ENCODE measurements at regions not wholly inside any gene's neighbourhood (a gene's known extent, or its start where the extent isn't known, plus 50 kb on each side); places are given as distances from the start of the nearest gene placed in this dataset.
A peak's percentile ranks its signal among the peaks of the same experiment; 100 is the strongest.

DNA sequence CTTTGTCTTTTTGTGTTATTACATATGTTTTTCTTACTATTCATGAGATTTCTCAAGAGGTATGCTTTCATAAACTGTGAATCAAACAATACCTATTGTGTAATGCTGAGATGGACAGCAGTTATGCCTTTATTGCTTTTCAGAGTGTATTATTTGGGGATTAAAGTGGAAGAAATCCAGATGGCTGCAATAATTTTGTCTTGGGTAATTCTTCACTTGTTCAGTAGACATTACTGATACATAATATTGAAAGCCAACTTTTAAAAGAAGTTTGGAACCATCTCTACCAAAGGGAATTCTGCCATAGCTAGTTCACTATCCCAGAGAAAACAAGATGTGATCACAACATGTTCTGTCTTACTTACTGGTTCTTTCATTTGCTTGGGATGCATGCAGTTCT is 253.4 kb upstream of the ZSWIM2 start:
- Histone ChIP-seq H3K4me1 (no peaks in the 10 kb centered on the region), H3K27ac (no peak overlapping the region), H3K27me3 (ENCODE audit: insufficient read depth in 3 of 3, low read length in 2 of 3) (no peaks in the 10 kb centered on the region), H3K9me3 (no peaks in the 10 kb centered on the region), H3K4me3 (no peak overlapping the region), H3K36me3 (ENCODE audit: insufficient read depth in 1 of 2, low read depth in 1 of 2) (no peaks in the 10 kb centered on the region)
- peak in 1 of 4 donors; percentile 40 for ATAC-seq
- DNase-seq: no peak
- intact Hi-C loops (cut with DNase I): no loop called here
- TF ChIP-seq, protein P1, sequence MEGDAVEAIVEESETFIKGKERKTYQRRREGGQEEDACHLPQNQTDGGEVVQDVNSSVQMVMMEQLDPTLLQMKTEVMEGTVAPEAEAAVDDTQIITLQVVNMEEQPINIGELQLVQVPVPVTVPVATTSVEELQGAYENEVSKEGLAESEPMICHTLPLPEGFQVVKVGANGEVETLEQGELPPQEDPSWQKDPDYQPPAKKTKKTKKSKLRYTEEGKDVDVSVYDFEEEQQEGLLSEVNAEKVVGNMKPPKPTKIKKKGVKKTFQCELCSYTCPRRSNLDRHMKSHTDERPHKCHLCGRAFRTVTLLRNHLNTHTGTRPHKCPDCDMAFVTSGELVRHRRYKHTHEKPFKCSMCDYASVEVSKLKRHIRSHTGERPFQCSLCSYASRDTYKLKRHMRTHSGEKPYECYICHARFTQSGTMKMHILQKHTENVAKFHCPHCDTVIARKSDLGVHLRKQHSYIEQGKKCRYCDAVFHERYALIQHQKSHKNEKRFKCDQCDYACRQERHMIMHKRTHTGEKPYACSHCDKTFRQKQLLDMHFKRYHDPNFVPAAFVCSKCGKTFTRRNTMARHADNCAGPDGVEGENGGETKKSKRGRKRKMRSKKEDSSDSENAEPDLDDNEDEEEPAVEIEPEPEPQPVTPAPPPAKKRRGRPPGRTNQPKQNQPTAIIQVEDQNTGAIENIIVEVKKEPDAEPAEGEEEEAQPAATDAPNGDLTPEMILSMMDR (IDR thresholded peaks at IDR 0.05): no peak

DNA sequence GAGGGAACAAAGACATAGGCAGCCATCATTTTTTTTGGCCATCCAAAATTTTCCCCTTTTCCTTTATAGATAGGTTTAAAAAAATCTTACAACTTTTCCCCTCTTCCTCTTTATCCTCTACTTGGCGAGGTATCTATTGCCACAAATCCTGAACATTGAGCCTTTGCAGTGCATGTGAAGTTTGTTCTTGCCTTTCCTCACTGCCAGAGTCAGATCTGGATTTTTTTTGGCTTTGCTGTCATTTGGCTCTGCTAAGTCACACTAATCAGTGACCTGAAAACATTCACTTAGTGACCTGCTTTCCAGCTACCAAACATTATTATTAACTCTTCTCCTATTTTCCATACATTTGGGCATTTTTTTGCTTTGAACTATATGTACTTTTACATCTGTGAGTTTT is 249.2 kb upstream of the ZSWIM2 start:
- Histone ChIP-seq H3K4me3 (no peak overlapping the region), H3K27me3 (ENCODE audit: insufficient read depth in 3 of 3, low read length in 2 of 3) (no peaks in the 10 kb centered on the region), H3K4me1 (no peaks in the 10 kb centered on the region), H3K36me3 (ENCODE audit: insufficient read depth in 1 of 2, low read depth in 1 of 2) (no peaks in the 10 kb centered on the region), H3K27ac (no peak overlapping the region), H3K9me3 (no peaks in the 10 kb centered on the region)
- TF ChIP-seq, protein P1 (IDR thresholded peaks at IDR 0.05): no peak
- 33 to 56% (median 44%) methylated on average over 1 of the region's 1 CpG for WGBS, 3 donors
- DNase-seq: no peak
- no peak for ATAC-seq
- intact Hi-C loops (cut with DNase I): no loop called here

DNA sequence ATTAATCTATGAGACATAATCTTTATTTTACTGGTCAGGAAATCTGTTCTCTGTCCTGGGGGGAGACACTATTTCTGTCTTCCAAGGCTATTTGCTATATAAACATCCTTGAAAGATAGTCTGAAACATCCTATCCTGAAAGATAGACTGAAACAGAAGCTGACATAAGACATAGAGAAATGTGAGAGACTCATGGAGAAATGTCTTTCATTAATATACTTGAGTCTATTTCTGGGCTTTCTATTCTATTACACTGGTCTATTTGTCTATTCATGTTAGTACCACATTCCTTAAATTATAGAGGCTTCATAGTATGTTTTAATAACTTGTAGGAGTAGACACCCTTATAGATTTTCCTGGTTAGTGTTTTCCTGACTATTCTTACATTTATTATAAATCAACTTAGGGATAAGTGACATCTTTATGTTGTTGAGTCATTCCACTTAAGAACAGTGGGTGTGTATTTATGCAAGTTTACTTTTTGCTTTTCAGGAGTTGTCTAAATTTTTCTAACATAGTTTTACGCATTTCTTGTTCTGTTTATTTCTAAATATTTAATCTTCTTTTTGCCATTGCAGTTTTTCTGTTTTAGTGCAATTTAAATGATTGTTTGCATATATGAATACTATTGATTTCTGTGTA is 244.9 kb upstream of the ZSWIM2 start:
- ATAC-seq: no peak
- Histone ChIP-seq H3K9me3 (no peaks in the 10 kb centered on the region), H3K4me1 (no peaks in the 10 kb centered on the region), H3K27ac (no peak overlapping the region), H3K4me3 (no peak overlapping the region), H3K36me3 (ENCODE audit: insufficient read depth in 1 of 2, low read depth in 1 of 2) (no peaks in the 10 kb centered on the region), H3K27me3 (ENCODE audit: insufficient read depth in 3 of 3, low read length in 2 of 3) (no peaks in the 10 kb centered on the region)
- 94 to 100% (median 98%) methylated on average over 1 of the region's 1 CpG for WGBS, 3 donors
- DNase-seq: no peak
- TF ChIP-seq, protein P1 (IDR thresholded peaks at IDR 0.05): no peak
- intact Hi-C loops (cut with DNase I): no loop called here

GRCh38 chr2:187091664-187092063 is 242.7 kb upstream of the ZSWIM2 start:
- TF ChIP-seq, protein P1 (IDR thresholded peaks at IDR 0.05): no peak
- H3K9me3 ChIP-seq: no peaks in the 10 kb centered on the region
- DNase-seq: no peak
- intact Hi-C loops (cut with DNase I): no loop called here
- H3K27ac ChIP-seq: no peak overlapping the region
- WGBS, 3 donors: 77 to 88% (median 83%) methylated on average over 1 of the region's 1 CpG
- no peak overlapping the region for H3K4me3 ChIP-seq
- no peaks in the 10 kb centered on the region for H3K36me3 ChIP-seq (ENCODE audit: insufficient read depth in 1 of 2, low read depth in 1 of 2)
- no peaks in the 10 kb centered on the region for H3K27me3 ChIP-seq (ENCODE audit: insufficient read depth in 3 of 3, low read length in 2 of 3)
- ATAC-seq: no peak
- H3K4me1 ChIP-seq: no peaks in the 10 kb centered on the region

- intact Hi-C loops (cut with DNase I): no loop called here
- Histone ChIP-seq H3K4me3 (no peak overlapping the region), H3K36me3 (ENCODE audit: insufficient read depth in 1 of 2, low read depth in 1 of 2) (no peaks in the 10 kb centered on the region), H3K9me3 (no peaks in the 10 kb centered on the region), H3K27me3 (ENCODE audit: insufficient read depth in 3 of 3, low read length in 2 of 3) (no peaks in the 10 kb centered on the region), H3K4me1 (no peaks in the 10 kb centered on the region), H3K27ac (no peak overlapping the region)
- DNase-seq: no peak
- ATAC-seq: no peak
- TF ChIP-seq, protein P1 (IDR thresholded peaks at IDR 0.05): no peak
Measured at GRCh38 chr2:187084524-187084923, 235.6 kb upstream of the ZSWIM2 start.

All from psoas muscle (tissue), 7 donors.